Mesendoderm (in vitro differentiated cells): ENCODE measurements at regions not wholly inside any gene's neighbourhood (a gene's known extent, or its start where the extent isn't known, plus 50 kb on each side); places are given as distances from the start of the nearest gene placed in this dataset.
"Not testable (repeated sequence)": the region's sequence is repeated elsewhere in the genome, so short reads cannot be mapped to it uniquely, and the experiment has no call there.

Experiments
- DNase-seq: peaks from one replicate; pipeline ENCODE4 v3.0.0; 2013
- H2AK5ac ChIP-seq: 2 replicates; pipeline ENCODE4 v1.6.1; 2013; ENCODE audit warnings: low read length, inconsistent platforms
- H2BK120ac ChIP-seq: 2 replicates; pipeline ENCODE4 v1.6.1; 2013; ENCODE audit warnings: low read depth, mild to moderate bottlenecking, low read length, moderate library complexity, mixed read lengths
- H2BK15ac ChIP-seq: replicated peaks from 2 replicates; pipeline ENCODE4 v1.6.1; 2013; ENCODE audit warnings: low read depth, mild to moderate bottlenecking, moderate library complexity
- H2BK5ac ChIP-seq: 2 replicates; pipeline ENCODE4 v1.6.1; 2013; ENCODE audit warnings: low read length, inconsistent platforms
- H3K18ac ChIP-seq: 2 replicates; pipeline ENCODE4 v1.6.1; 2013; ENCODE audit warnings: mild to moderate bottlenecking, low read length, mixed read lengths
- H3K23ac ChIP-seq: one replicate; pipeline ENCODE4 v1.6.1; 2013; ENCODE audit warnings: low read length
- H3K27ac ChIP-seq: 2 replicates; pipeline ENCODE4 v1.5.1; 2013; ENCODE audit warnings: low read depth, mild to moderate bottlenecking, inconsistent platforms, low read length, moderate library complexity
- H3K27me3 ChIP-seq: 2 replicates; pipeline ENCODE4 v1.6.1; 2013; ENCODE audit warnings: low read length, control low read depth, mild to moderate bottlenecking, inconsistent platforms; ENCODE audit not compliant: insufficient read depth, poor library complexity
- H3K36me3 ChIP-seq: 2 replicates; pipeline ENCODE4 v1.6.1; 2013; ENCODE audit warnings: low read length, inconsistent platforms; ENCODE audit not compliant: control insufficient read depth, insufficient read depth
- H3K4ac ChIP-seq: one replicate; pipeline ENCODE4 v1.6.1; 2013; ENCODE audit warnings: low read depth, mild to moderate bottlenecking, low read length, moderate library complexity
- H3K4me1 ChIP-seq: 2 replicates; pipeline ENCODE4 v1.6.1; 2013; ENCODE audit warnings: low read depth, low read length, inconsistent platforms; ENCODE audit not compliant: control insufficient read depth
- H3K4me2 ChIP-seq: 2 replicates; pipeline ENCODE4 v1.6.1; 2013; ENCODE audit warnings: low read length
- H3K4me3 ChIP-seq: 2 replicates; pipeline ENCODE4 v1.5.1; 2013; ENCODE audit warnings: mild to moderate bottlenecking, low read length
- H3K56ac ChIP-seq: one replicate; pipeline ENCODE4 v1.6.1; 2013; ENCODE audit warnings: low read length
- H3K79me1 ChIP-seq: 2 replicates; pipeline ENCODE4 v1.6.1; 2013; ENCODE audit warnings: low read length, inconsistent platforms
- H3K79me2 ChIP-seq: 2 replicates; pipeline ENCODE4 v1.6.1; 2013; ENCODE audit warnings: mild to moderate bottlenecking, low read length; ENCODE audit not compliant: control insufficient read depth, insufficient read depth
- H3K9ac ChIP-seq: 2 replicates; pipeline ENCODE4 v1.6.1; 2013; ENCODE audit warnings: low read length, inconsistent platforms
- H4K5ac ChIP-seq: one replicate; pipeline ENCODE4 v1.6.1; 2013; ENCODE audit warnings: low read length
- H4K8ac ChIP-seq: one replicate; pipeline ENCODE4 v1.6.1; 2013; ENCODE audit warnings: low read depth, mild to moderate bottlenecking, control low read depth, low read length, moderate library complexity
- WGBS: extraction: QIAGEN DNeasy Blood & Tissue Kit; methylation state at CpG from one replicate; pipeline ENCODE4 v1.1.7; 2013; ENCODE audit warnings: low lambda C conversion rate, missing lambda C conversion rate; ENCODE audit not compliant: insufficient coverage; ENCODE audit errors: extremely low coverage; 5-methylcytosine and 5-hydroxymethylcytosine counted together

GRCh38 chr9:42371417-42371816 lies 188.0 kb downstream of the SPATA31A6 start:
- WGBS, result no CpG with 5 or more reads among the region's 1 CpG
- H4K5ac ChIP-seq, H3K18ac ChIP-seq: not testable (repeated sequence)

GRCh38 chr9:42377530-42378417 lies 194.3 kb downstream of the SPATA31A6 start:
- H2AK5ac ChIP-seq, H3K79me2 ChIP-seq, H3K27ac ChIP-seq, H2BK120ac ChIP-seq, H3K4me2 ChIP-seq, H3K9ac ChIP-seq, H2BK5ac ChIP-seq, H3K79me1 ChIP-seq, H3K56ac ChIP-seq, H3K27me3 ChIP-seq, H3K4me3 ChIP-seq, H3K36me3 ChIP-seq, DNase-seq, H2BK15ac ChIP-seq, H3K4ac ChIP-seq, H4K8ac ChIP-seq, H3K23ac ChIP-seq, H4K5ac ChIP-seq, H3K4me1 ChIP-seq, H3K18ac ChIP-seq: not testable (repeated sequence)
- WGBS, result no CpG with 5 or more reads among the region's 23 CpGs

More at GRCh38 chr9:42371417-42371816, 188.0 kb downstream of the SPATA31A6 start:
- not testable (repeated sequence) for H3K4me2 ChIP-seq, H3K56ac ChIP-seq, DNase-seq, H4K8ac ChIP-seq, H2AK5ac ChIP-seq, H3K27ac ChIP-seq, H3K4me3 ChIP-seq, H2BK5ac ChIP-seq, H3K79me2 ChIP-seq, H3K79me1 ChIP-seq, H3K4ac ChIP-seq, H3K36me3 ChIP-seq, H2BK15ac ChIP-seq, H3K9ac ChIP-seq, H3K23ac ChIP-seq, H2BK120ac ChIP-seq, H3K4me1 ChIP-seq, H3K27me3 ChIP-seq

- Histone ChIP-seq H4K8ac (no peak overlapping the region), H3K27me3 (no peaks in the 10 kb centered on the region), H3K27ac (no peak overlapping the region), H3K9ac (no peak overlapping the region), H4K5ac (no peak overlapping the region), H2BK15ac (no peak overlapping the region), H3K4me1 (no peaks in the 10 kb centered on the region), H2BK5ac (no peak overlapping the region), H2BK120ac (no peak overlapping the region), H3K79me2 (no peaks in the 10 kb centered on the region), H3K4ac (no peak overlapping the region), H3K23ac (no peak overlapping the region), H3K4me3 (no peak overlapping the region), H3K18ac (no peak overlapping the region), H2AK5ac (no peak overlapping the region), H3K36me3 (no peaks in the 10 kb centered on the region), H3K79me1 (no peaks in the 10 kb centered on the region), H3K56ac (no peak overlapping the region), H3K4me2 (no peak overlapping the region)
- WGBS, result no CpG with 5 or more reads among the region's 2 CpGs
- no peak for DNase-seq
Measured at GRCh38 chr9:42378418-42378815, 195.0 kb downstream of the SPATA31A6 start.

DNA sequence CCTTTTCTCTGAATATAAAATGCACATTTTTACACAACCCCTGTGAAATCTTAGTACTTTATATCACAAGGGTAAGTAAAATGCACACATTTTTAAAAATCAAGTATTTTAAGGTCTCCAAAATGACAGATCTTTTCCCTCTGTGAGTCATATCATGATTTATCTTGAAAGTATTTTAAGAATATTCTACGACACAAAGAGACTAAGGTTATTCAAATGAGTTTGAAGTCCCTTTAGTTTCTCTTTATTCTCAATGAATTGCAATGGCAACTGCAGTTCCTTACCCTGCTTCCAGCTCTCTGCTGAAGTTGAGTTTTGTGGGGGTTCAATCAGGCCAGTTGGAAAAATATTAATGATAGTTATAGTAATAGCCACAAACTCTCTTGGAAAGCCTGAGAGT lies 196.1 kb downstream of the SPATA31A6 start:
- not testable (repeated sequence) for H3K56ac ChIP-seq, H3K27ac ChIP-seq, H3K27me3 ChIP-seq, H3K79me1 ChIP-seq, H3K4ac ChIP-seq, H2AK5ac ChIP-seq, H4K5ac ChIP-seq, H3K4me1 ChIP-seq, H3K4me3 ChIP-seq, H2BK15ac ChIP-seq, H3K23ac ChIP-seq, H3K79me2 ChIP-seq, H3K36me3 ChIP-seq, H4K8ac ChIP-seq, DNase-seq, H2BK120ac ChIP-seq, H2BK5ac ChIP-seq, H3K18ac ChIP-seq, H3K4me2 ChIP-seq, H3K9ac ChIP-seq
- no CpG with 5 or more reads among the region's 1 CpG for whole genome bisulfite sequencing

DNA sequence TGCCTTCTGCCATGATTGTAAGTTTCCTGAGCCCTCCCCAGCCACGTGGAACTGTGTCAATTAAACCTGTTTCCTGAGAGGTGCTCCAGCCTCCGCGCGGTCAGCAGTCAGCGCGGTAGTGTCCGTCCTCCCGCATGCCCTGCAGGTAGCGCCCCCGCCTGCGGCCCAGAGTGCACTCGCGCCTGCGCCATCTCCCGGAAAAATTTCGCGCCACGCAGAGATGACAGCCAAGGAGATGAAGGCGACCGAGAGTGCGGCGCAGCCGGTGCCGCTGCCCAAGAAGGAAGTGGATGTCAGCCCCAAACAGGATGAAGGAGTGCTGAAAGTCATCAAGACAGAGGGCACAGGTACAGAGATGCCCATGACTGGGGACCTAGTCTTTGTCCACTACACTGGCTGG lies 201.1 kb downstream of the SPATA31A6 start:
- not testable (repeated sequence) for H3K56ac ChIP-seq, H2BK5ac ChIP-seq, H4K8ac ChIP-seq, H3K4me1 ChIP-seq, H3K4me3 ChIP-seq, H3K36me3 ChIP-seq, DNase-seq, H3K79me1 ChIP-seq, H3K27me3 ChIP-seq, H2AK5ac ChIP-seq, H3K18ac ChIP-seq, H3K4ac ChIP-seq, H2BK120ac ChIP-seq, H2BK15ac ChIP-seq, H3K23ac ChIP-seq, H4K5ac ChIP-seq, H3K27ac ChIP-seq, H3K4me2 ChIP-seq, H3K9ac ChIP-seq, H3K79me2 ChIP-seq
- WGBS, result no CpG with 5 or more reads among the region's 24 CpGs
